A673 (cell line): ENCODE measurements at regions not wholly inside any gene's neighbourhood (a gene's known extent, or its start where the extent isn't known, plus 50 kb on each side); places are given as distances from the start of the nearest gene placed in this dataset.

Source experiments
- BruUV-seq: library from RNA; stranded (reverse); fragments of 400-500 nt; replicated peaks from 2 replicates; lab custom pipeline; 2021; lab: Mats Ljungman, UMichigan
- CTCF ChIA-PET: fragments of 300-600 bp; sonication (Branson Sonifier 250); formaldehyde crosslinking; loops from one replicate; lab custom pipeline; 2022; ENCODE audit warnings: antibody characterized with exemption; lab: Charles Lee
- POLR2A ChIA-PET: fragments of 300-600 bp; sonication (Branson Sonifier 250); formaldehyde crosslinking; loops from one replicate; lab custom pipeline; 2022; ENCODE audit warnings: antibody characterized with exemption; ENCODE audit not compliant: low non-redundant PET; lab: Charles Lee
- DNase-seq: peaks from one replicate; pipeline ENCODE4 v3.0.0-alpha.2; 2015; ENCODE audit warnings: low spot score
- H3K27ac ChIP-seq: fragments of 200-600 bp; sonication (generic); 2 replicates; pipeline ENCODE4 v1.5.1; 2016; ENCODE audit warnings: mixed run types, low read depth, mild to moderate bottlenecking, mixed read lengths, antibody characterized with exemption, low read length; ENCODE audit not compliant: poor library complexity, severe bottlenecking
- H3K27me3 ChIP-seq: fragments of 200-600 bp; sonication (generic); replicated peaks from 2 replicates; pipeline ENCODE4 v1.6.1; 2017; ENCODE audit warnings: mixed run types, low read depth, mild to moderate bottlenecking, mixed read lengths, antibody characterized with exemption, low read length; ENCODE audit not compliant: insufficient read depth, poor library complexity
- H3K36me3 ChIP-seq: fragments of 200-600 bp; sonication (generic); 2 replicates; pipeline ENCODE4 v1.6.1; 2016; ENCODE audit warnings: mixed run types, mild to moderate bottlenecking, mixed read lengths, antibody characterized with exemption, low read length; ENCODE audit not compliant: insufficient read depth, poor library complexity, severe bottlenecking
- H3K4me1 ChIP-seq: fragments of 200-600 bp; sonication (generic); 2 replicates; pipeline ENCODE4 v1.6.1; 2017; ENCODE audit warnings: mixed run types, mild to moderate bottlenecking, mixed read lengths, antibody characterized with exemption, low read length; ENCODE audit not compliant: insufficient read depth, poor library complexity, severe bottlenecking
- H3K4me3 ChIP-seq: fragments of 200-600 bp; sonication (generic); 2 replicates; pipeline ENCODE4 v1.5.1; 2016; ENCODE audit warnings: low read depth, mixed run types, mild to moderate bottlenecking, mixed read lengths, low read length; ENCODE audit not compliant: poor library complexity, severe bottlenecking
- H3K9me3 ChIP-seq: fragments of 200-600 bp; sonication (generic); 2 replicates; pipeline ENCODE4 v1.6.1; 2016; ENCODE audit warnings: mixed run types, low read depth, mild to moderate bottlenecking, mixed read lengths, antibody characterized with exemption, low read length; ENCODE audit not compliant: poor library complexity, severe bottlenecking
- EZH2 ChIP-seq: fragments of 200-600 bp; sonication (generic); IDR thresholded peaks from 2 replicates; pipeline ENCODE4 v1.6.1; 2017; ENCODE audit warnings: borderline replicate concordance, low read depth, mild to moderate bottlenecking, mixed read lengths, antibody characterized with exemption, low read length; ENCODE audit not compliant: poor library complexity, severe bottlenecking
- intact Hi-C: fragments of 100-400 bp; cut with micrococcal nuclease; formaldehyde crosslinking; loops from one replicate; pipeline ENCODE4 v1.10.0; 2022; ENCODE audit not compliant: unreplicated experiment
- TF ChIP-seq, protein P1 (sequence below): fragments of 300-800, 200-600 bp; sonication (generic); conservative IDR thresholded peaks from 2 replicates; pipeline ENCODE4 v1.5.1; 2017; ENCODE audit warnings: low read depth, mild to moderate bottlenecking, antibody characterized with exemption, low read length, moderate library complexity, mixed read lengths

DNA sequence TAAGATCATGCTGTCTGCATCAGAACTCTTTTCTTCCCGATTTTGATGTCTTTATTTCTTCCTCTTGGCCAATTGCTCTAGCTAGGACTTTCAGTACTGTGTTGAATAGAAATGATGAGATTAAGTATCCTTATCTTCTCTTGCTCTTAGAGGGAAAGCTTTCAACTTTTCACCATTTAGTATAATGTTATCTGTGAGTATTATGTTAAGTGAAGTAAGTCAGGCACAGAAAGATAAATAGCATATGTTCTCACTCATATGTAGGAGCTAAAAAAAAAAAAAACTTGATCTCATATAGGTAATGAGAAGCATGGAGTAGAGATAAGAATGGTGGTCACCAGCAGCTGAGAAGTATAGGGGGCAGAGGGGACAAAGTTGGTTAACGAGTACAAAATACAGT lies 1089.5 kb downstream of the TDRD15 start:
- no TSS peak for BruUV-seq
- intact Hi-C loops: no loop called here
- H3K4me3 ChIP-seq: no peak overlapping the region
- no peaks in the 10 kb centered on the region for H3K4me1 ChIP-seq
- ChIA-PET POLR2A (no interaction called here), CTCF (no interaction called here)
- DNase-seq: no peak
- no peaks in the 10 kb centered on the region for H3K36me3 ChIP-seq
- H3K27ac ChIP-seq: no peak overlapping the region
- no peaks in the 10 kb centered on the region for H3K9me3 ChIP-seq
- TF ChIP-seq EZH2: no peak
- TF ChIP-seq, protein P1, sequence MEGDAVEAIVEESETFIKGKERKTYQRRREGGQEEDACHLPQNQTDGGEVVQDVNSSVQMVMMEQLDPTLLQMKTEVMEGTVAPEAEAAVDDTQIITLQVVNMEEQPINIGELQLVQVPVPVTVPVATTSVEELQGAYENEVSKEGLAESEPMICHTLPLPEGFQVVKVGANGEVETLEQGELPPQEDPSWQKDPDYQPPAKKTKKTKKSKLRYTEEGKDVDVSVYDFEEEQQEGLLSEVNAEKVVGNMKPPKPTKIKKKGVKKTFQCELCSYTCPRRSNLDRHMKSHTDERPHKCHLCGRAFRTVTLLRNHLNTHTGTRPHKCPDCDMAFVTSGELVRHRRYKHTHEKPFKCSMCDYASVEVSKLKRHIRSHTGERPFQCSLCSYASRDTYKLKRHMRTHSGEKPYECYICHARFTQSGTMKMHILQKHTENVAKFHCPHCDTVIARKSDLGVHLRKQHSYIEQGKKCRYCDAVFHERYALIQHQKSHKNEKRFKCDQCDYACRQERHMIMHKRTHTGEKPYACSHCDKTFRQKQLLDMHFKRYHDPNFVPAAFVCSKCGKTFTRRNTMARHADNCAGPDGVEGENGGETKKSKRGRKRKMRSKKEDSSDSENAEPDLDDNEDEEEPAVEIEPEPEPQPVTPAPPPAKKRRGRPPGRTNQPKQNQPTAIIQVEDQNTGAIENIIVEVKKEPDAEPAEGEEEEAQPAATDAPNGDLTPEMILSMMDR: no peak
- peaks cover 32% of the 10 kb centered on the region for H3K27me3 ChIP-seq

DNA sequence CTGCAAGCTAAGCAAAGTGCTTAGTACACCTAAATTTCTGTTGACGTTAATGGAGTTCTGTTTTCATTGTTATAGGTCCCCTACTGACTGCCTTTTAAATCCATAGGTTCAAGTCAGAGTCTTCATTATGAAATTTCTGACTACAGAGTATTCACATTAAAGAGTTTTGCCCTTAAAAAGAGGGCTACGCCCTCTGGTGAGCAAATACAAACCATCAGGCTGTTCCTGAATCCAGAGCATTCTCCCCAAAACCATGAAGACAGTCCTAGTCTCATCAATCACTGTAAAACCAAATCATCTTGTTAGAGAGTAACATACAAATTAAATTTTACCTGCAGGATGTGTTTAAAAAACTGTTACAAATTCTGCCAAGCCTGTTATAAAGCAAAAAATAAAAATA lies 1091.7 kb downstream of the TDRD15 start:
- Histone ChIP-seq H3K27me3 (peaks cover 37% of the 10 kb centered on the region), H3K4me3 (no peak overlapping the region), H3K27ac (no peak overlapping the region), H3K36me3 (no peaks in the 10 kb centered on the region), H3K4me1 (no peaks in the 10 kb centered on the region), H3K9me3 (no peaks in the 10 kb centered on the region)
- peak; percentile 20 for DNase-seq
- ChIA-PET CTCF (no interaction called here), POLR2A (no interaction called here)
- BruUV-seq: no TSS peak
- intact Hi-C loops: loop anchor here (5.0 kb wide), 1 partner anchor 288 kb away; no protein-coding TSS in a partner anchor
- TF ChIP-seq EZH2: no peak
- TF ChIP-seq, protein P1: peak; percentile 43; the same call in 1 of the 2 replicates

DNA sequence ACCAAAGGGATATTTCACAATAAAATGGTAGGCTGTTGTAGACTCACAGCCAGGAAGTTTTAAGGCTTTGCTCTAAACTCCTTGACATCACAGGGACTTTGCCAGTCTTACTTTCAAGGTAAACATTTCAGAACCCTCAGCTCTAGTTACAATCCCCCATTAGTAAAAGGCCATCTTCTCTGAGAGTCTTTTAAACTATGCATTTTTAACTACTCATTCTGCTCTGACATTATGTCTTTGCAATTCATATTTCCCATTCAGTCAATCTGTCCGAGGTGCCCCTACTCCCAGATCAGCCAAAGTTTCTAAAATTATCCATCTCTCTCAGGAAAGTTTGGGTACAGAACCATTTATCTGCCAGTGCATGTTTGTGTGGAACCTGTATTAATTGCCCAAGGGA lies 1094.1 kb downstream of the TDRD15 start:
- no peak for TF ChIP-seq EZH2
- TF ChIP-seq, protein P1: no peak
- H3K36me3 ChIP-seq: no peaks in the 10 kb centered on the region
- intact Hi-C loops: loop anchor here (5.0 kb wide), 1 partner anchor 291 kb away; no protein-coding TSS in a partner anchor
- no peak for DNase-seq
- H3K4me1 ChIP-seq: no peaks in the 10 kb centered on the region
- H3K27me3 ChIP-seq: peaks cover 37% of the 10 kb centered on the region
- BruUV-seq: no TSS peak
- H3K4me3 ChIP-seq: no peak overlapping the region
- no peaks in the 10 kb centered on the region for H3K9me3 ChIP-seq
- H3K27ac ChIP-seq: no peak overlapping the region
- ChIA-PET CTCF (no interaction called here), POLR2A (no interaction called here)
